Hematopoietic multipotent progenitor cell treated with erythropoietin and hydrocortisone succinate and interleukin-3 and kit ligand, for 8 days (in vitro differentiated cells): ENCODE measurements at regions not wholly inside any gene's neighbourhood (a gene's known extent, or its start where the extent isn't known, plus 50 kb on each side); places are given as distances from the start of the nearest gene placed in this dataset.
A peak's percentile ranks its signal among the peaks of the same experiment; 100 is the strongest.

Experiments used
- DNase-seq: peaks from one replicate; pipeline ENCODE4 v3.0.0-alpha.2; 2015

DNA sequence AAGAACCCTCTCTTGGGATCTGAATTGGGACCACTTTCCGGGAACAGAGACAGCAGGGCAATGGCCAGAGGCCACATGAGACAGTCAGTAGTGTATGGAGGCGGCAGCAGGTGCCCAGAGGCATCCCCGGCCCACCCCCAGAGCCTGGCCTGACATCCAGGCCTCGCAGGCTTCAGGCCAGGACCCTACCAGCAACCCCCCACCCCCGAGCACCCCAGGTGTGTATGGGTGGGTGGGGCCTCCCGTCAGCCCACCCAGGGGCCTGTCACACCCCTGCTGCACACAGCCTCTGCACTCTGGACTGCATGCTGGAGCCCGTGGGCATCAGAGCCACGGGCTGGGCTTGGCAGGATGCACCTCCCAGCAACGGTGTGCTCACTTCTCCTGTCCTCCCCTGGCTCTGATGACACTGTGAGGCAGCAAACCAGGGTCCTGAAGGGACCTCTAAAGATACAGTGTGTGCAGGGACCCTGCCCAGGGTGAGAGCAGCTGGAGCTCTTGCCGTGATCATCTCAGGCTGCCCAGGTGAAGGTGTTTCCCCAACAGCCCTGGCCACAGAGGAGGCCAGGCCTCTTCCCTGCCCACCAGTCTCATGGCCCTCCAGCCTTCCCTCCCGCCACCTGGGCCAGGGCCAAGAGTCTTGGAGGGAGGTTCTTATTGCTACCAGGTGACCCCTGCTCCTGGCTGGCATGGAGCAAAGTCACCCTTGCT lies 88.8 kb upstream of the SEPTIN5 start:
- no peak for DNase-seq

DNA sequence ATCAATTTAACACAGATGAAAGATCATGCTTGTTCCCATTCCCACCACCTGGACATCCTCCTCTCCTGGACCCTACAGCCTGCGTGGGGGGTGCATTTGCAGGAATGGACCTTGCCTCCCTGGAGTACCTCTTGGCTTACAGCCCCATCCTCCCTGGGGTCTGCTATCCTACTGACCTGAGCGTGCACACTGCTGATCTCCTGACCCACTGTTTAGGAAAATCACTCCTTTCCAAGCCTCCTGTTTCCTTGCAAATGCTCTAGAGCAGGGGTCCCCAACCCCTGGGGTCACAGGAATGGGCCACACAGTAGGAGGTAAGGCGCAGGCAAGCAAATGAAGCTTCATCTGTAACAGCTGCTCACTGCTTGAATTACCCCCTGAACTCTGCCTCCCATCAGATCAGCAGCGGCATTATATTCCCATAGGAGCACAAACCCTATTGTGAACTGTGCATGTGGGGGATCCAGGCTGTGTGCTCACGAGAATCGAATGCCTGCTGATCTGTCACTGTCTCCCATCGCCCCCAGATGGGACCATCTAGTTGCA lies 88.2 kb upstream of the SEPTIN5 start:
- no peak for DNase-seq

DNA sequence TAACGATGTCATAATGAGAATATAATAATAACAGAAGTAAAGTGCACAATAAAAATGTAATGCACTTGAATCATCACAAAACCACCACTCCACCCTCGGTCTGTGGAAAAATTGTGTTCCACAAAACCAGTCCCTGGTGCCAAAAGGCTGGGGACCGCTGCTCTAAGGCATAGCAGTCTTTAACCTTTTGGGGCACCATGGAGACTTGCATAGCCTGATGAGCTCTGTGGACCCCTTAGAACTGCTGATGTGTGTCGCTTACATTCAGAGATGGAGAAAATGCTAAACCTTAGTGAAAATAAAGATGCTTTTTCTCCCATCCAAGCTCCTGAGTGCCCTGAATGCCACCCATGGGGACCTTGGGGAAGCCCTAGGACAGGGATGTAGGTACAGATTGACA lies 87.6 kb upstream of the SEPTIN5 start:
- no peak for DNase-seq

DNA sequence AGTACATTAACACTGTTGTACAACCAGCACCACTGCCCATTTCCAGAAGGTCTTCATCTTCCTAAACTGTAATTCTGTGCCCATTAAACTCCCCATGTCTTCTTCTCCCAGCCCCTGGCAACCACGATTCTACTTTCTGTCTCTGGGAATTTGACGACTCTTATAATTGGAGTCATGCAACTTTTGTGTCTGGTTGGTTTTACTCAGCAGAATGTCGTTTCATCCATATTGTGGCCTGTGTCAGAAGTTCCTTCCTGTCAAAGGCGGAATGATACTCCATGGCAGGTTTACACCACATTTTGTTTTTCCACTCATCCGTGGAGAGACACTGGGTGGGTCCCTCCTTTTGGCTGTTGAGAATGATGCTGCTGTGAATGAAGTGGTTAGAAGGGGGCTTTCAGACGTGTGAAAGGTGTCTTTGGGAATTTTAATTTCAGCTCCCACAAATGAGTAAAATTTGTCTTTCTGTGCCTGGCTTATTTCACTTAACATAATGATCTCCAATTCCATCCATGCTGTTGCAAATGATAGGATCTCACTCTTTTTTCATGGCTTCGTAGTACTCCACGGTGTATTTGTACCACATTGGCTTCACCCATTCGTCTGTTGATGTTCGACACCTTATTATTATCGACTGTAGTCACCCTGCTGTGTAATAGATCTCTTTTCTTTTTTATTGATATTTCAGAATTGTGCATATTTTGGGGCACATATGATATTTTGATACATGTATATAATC lies 86.1 kb upstream of the SEPTIN5 start:
- no peak for DNase-seq

DNA sequence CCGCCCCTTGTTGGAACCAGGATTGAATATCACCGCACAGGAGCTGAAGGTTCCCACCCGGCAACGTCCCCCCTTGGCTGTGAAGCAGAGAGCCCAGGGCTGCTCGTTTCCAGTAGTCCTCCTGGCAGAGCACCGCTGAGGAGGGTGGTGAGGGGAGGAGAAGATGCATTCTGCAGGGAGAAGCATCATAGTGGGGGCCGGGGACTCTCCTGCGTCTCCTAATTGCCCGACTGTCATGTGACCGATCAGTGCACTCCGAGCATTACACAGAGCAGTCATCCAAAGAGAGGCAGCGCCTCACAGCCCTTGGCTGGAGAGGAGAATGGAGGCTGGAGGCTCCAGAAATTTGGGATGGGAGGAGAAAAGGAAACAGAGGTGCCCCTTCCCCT lies 85.0 kb upstream of the SEPTIN5 start:
- DNase-seq: no peak

DNA sequence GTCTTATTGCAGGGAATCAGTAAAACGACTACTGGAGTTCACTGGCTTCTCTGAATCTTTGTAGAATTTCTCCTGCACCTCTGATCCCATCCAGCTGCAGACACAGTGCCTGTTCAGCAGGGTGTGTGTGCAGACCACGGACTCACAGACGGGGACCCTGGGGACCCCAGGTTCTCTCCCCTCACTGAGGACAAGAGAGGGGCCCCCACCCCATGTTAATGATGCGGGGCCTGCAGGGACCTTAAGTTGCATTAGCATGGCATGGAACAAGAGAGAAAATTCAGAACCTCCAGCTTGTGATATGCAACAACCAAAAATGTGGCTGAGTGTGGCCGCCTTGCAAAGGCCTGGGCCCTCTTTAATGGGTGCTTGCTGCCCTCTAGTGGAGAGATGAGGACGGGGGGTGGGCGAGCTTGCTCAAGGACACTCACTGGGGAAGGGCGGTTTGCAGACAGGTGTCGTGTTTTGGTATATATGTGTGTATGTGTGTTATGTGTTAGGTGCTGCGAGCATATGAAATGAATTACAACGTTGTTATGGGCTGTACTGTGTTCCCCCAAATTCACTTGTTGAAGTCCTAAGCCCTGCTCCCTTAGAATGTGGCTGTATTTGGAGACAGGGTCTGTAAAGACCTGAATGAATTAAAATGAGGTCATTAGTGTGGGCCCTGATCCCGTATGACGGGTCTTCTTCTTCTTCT lies 84.4 kb upstream of the SEPTIN5 start:
- peak; percentile 71 for DNase-seq

DNA sequence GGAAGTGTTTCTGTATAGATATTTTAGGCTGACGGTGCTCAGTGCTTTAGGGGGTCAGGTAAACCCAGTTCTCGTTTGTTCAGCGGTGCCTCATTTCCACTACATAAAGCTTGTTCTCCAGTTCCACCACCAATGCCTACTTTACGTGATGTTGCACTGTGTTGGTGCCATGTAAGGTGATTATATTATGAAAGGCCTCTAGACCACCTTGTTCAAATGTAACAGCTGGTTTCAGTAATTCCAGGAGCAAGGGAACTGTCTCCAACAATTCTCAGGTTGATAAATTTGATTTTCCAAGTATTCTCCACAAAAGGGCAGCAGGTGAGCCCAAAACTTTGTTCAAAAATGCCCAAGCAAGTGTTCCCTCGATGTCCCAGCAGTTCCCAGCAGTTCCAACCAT lies 83.7 kb upstream of the SEPTIN5 start:
- DNase-seq: no peak

DNA sequence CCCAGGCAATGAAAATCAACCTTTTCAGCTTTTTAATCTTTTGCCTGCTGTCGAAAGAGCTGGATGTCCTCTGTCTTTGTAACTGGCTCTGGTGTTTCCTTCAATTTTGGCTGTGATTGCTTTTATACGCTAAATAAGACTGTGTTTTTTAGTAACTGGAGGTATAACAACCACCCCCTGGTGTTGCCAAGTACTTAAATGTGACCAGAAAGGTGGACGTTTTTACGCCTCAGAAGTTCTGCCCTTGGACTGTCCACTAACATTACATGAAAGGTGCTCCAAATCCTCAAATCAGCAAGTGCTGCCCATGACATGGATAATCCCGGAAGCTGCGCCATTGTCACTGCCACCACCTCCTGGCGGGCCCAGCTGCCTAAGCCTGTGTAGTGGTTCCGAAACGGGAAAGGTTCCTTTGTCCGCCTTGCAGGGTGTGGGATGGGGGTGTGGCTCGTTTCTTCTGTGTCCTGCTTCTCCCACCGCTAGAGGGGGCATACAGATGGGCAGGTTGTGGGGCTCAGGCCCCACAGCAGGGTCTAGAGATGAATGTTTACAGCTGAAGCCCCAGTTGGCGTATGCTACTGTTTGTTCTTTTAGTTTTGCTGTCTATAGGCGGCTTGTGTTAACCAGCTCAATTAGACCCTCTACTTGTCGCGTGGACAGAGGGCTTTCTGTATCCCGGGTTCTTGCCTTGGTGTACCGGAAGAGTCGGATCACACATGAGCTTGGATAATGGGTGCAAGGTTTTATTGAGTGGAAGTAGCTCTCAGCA lies 82.2 kb upstream of the SEPTIN5 start:
- peak; percentile 49 for DNase-seq

DNA sequence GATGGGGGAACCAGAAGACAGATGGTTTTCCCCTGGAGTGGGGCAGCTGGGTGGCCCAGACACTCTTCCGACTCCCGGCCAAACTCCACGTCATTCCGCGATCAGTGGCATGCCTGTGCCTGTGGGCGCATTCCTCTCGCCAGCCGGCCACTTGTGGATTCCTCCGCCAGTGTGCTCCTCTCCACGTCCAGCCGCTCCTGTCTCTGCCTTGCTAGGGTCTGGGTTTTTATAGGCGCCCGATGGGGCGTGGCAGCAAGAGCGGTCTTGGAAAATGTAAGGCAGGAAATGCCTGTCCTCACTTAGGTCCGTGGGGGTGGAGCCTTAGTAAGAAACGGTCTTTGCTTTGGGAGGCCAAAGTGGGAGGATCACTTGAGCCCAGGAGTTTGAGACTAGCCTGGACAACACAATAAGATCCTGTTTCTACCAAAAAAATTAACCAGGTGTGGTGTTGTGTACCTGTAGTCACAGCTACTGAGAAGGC lies 81.6 kb upstream of the SEPTIN5 start:
- DNase-seq: no peak

DNA sequence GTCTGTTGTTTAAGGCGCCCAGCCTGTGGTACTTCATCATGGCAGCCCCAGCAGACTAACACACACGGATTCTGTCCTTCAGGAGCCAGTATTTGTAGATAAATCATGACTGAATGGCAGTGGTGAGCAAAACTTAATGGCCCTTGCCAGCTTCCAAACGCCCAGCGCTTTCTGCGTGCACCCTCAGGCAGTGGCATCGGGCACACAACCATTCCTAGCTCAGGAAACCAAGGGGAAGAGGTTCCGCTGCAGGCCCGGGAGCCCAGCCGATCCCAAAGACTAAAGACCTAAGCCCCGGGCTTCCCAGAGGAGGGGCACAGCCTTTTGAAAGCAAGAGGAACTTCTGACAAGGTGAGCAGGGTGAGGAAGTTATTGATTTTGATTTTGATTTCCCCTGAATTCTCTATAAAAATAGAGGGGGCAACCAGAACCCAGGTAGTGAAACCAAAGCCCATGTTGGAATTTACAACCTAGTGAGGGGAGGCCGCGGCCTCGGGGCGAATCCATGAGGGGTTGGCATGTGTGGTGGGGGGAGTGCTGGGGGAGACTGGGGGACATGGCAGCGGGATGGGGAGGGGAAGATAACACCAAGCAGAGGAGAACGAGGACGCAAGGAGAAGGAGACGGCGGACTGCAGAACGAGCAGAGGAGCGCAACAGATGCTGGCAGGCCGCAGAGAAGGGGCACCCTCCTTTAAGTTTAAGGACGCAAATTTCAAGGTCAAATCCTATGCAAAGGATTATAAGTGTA lies 79.9 kb upstream of the SEPTIN5 start:
- no peak for DNase-seq

DNA sequence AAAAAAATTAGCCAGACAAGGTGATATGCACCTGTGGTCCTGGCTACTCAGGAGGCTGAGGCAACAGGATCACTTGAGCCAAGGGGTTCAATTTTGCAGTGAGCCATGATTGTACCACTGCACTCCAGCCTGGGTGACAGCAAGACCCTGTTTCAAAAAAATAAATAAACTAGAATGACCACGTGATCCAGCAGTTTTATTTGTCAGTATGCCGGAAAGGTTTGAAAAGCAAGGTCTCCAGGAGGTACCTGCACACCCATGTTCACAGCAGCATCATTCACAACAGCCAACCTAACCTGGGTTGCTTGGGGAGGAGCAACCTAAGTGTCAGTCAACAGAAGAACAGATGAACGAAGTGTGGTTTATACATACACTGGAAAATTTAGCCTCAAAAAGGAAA lies 78.7 kb upstream of the SEPTIN5 start:
- DNase-seq: no peak

DNA sequence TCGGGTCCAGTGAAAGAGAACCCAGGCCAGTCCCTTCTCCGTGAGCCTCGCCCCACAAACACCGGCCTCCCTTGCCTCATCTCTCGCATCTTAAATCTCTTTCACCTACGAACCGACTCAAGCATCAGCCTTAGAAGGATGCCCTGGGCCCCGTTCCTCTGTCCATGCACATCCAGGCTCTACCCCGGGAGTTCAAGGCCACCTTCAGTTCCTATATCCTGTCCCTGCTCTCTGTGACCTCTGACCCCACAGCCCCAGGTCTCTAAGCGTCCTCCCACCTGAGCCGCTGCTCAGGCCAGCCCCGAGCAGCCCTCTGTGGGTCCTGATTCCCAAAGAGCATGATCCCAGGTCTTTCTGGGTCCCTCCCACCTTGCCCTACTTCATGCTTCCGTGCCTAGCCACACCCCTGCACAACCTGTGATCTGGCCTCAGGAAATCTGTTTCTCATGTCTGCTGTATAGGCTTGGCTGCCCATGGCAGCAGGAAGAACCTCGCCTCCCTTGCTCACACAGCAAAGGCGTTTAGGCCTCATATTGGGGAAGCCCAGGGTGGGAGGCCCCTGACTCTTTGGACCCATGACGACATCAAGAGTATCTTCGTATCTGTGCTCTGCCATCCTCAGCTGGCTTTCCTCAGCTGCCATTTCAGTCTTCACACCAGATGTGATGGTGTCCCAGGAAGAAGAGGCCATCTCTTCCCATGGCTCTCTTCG lies 77.5 kb upstream of the SEPTIN5 start:
- DNase-seq: no peak

DNA sequence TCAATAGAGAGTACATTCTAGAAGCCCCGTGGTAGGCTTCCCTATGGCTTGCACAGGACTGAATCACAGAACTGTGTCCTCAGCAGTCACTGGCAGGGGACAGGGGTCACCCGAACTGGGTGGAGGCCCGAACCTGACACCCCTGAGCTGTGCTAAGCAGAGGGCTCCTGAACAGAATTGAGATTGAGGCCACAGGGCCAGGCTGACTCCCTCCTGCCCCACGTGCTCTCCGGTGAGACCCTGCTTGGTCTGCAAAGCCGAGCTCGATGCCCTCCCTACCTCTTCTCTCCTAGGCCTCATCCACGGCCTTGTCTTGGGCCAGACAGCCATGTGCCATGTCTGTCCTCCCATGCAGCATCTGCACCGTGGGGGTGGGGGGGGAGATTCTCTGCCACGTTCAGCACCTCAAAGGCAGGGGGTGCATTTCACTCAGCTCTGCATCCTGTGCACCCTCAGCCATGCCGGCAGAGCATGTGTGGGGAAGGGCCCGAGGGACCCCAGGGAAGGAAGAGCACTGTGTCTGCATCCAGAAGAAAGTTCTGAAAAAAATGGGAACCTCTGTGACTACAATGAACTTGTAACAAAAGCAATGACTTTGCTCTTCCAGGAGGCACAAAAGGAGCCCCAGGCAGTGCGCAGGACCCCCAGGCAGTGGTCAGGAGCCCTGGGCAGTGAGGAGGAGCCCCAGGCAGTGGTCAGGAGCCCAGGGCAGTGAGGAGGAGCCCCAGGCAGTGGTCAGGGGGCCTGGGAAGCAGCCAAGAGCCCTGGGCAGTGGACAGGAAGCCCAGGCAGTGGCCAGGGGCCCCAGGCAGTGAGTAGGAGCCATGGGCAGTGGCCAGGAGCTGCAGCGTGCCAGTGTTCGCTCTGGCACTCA lies 76.7 kb upstream of the SEPTIN5 start:
- no peak for DNase-seq

DNA sequence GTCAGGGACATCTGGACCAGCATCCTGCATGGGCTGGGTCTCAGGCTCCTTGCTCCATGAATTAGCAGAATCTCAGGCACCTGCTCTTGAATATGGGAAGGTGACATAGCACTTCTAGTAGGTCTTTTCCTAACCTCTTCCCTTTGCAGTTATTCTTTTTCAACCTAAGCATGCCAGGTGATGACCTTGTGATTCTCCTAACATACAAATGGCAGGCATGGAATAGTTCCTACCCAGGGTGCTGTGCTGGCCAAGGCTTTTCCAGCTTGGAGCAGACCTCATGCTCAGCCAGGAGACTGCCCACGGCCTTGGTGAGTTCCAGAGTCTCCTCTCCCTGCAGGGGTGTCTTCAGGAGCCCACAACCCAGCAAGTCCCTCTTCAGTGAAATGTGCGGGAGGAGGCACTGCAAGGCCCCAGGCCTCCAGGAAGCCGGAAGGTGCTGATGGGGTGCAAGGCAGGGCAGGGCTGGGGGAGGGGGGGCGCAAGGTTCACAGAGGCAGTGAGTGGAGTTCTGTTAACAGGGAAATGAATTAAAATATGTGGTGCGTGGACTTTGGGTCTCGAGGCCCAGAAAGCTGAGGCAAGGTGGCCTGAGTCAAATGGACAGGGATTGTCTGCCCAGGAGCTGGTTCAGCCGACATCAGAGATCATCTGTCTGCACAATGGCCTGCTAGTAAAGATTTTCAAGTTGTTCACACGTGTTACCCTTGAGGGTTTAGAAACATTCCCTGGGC lies 75.9 kb upstream of the SEPTIN5 start:
- no peak for DNase-seq

DNA sequence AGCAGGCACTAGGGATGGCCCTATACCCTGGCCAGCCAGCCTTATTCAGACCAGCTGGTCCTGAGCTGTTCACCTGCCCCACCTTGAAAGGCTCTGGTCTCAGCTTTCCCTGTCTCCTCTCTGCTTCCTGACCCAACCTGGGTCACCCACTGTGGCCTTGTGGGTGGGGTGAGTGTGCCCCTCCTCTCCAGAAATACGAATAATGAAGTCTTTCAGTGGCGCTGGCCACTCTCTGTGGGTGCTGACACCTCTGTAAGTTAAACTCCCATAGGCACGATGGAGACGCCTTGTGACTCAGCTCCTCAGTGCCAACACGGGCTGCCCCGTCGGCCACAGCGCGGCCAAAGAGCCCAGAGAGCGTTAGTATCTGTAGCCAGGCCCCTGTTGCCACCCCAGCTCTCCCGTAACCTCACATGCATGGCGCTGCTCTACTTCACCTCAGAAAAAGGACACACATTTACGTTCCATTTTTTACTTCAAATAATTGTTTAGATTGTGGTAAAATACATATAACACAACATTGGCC lies 74.6 kb upstream of the SEPTIN5 start:
- no peak for DNase-seq

DNA sequence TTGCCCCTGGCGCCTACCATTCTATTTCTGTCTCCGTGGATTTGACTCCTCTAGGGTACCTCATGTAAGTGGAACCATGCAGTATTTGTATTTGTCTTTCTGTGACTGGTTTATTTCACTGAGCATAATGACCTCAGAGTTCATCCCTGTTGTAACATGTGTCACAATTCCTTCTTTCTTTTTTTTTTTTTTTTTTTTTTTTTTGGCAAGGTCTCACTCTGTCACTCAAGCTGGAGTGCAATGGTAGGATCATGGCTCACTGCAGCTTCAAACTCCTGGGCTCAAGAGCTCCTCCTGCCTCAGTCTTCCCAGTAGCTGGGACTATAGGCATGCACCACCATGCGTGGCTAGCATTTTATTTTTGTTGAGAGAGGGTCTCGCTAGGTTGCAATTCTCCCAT lies 74.0 kb upstream of the SEPTIN5 start:
- no peak for DNase-seq

DNA sequence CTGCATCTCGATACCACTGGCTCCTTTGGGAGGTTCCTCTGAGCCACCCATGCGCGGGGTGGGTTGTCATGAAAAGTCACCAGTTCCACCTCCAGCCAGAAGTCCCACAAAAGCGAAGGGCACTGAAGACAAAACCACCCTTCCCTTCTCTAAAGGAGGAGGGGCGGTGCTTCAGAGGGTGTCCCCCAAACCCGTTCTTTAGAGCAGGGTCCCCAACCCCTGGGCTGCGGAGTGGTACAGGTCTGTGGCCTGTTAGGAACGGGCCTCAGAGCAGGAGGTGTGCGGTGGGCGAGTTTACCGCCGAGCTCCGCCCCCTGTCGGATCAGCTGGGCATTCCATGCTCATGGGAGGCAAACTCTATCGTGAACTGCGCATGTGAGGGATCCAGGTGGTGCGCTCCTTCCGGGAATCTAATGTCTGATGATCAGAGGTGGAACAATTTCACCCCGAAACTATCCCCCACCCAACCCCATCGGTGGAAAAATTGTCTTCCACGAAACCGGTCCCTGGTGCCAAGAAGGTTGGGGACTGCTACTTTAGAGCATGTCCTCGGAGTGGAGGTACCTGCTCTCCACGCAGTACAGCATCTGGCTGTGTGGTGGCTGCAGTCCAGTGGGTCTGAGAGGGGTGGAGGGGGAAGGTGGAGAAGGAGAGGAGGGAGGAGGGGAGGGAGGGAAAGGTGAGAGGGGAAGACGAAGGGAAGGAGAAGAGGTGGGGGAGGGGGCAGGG lies 72.9 kb upstream of the SEPTIN5 start:
- no peak for DNase-seq

DNA sequence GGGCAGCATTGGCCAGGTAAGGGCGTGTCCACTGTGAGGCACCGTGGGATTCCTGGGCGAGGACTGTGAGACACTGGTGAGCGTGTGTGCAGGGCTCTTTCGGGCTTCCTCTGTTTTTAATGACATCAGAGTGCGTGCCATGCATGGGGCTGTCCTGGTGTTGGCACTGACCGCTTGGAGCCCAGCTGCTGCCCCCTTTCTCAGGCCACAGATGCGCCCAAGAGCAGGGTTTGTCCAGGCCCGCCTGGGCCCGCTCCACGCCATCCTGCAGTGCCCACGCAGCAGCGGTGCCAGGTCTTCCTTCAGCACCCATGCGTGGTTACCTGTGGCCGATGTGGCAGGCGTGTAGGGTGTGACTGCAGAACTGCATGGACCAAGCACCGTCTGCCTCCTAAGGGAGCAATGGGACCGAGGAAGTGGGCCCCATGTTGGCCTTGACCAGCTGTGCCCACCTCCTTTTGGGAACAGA lies 72.3 kb upstream of the SEPTIN5 start:
- no peak for DNase-seq
